ENCODE measurements at regions not wholly inside any gene's neighbourhood (a gene's known extent, or its start where the extent isn't known, plus 50 kb on each side); places are given as distances from the start of the nearest gene placed in this dataset.

GRCh38 chr1:238783633-238784032, 602.7 kb upstream of the CHRM3 start:
- H3K9me3 ChIP-seq (replicated peaks in 1 of 3): no peaks in the 10 kb centered on the region
- TF ChIP-seq POLR2A (IDR thresholded peaks at IDR 0.05): no peak
- TF ChIP-seq CTCF (IDR thresholded peaks at IDR 0.05): no peak
- no peaks in the 10 kb centered on the region for H3K4me1 ChIP-seq (replicated peaks in 1 of 2)
- no peak overlapping the region for H3K27ac ChIP-seq
- no peak overlapping the region for H3K4me3 ChIP-seq
- intact Hi-C loops (cut with DNase I): no loop called here
- no peaks in the 10 kb centered on the region for H3K36me3 ChIP-seq (replicated peaks in 1 of 2)
- DNase-seq: no peak
- H3K27me3 ChIP-seq: no peaks in the 10 kb centered on the region

- Histone ChIP-seq H3K27ac (no peak overlapping the region), H3K27me3 (no peaks in the 10 kb centered on the region), H3K4me3 (no peak overlapping the region), H3K36me3 (replicated peaks in 1 of 2) (no peaks in the 10 kb centered on the region), H3K4me1 (replicated peaks in 1 of 2) (no peaks in the 10 kb centered on the region), H3K9me3 (replicated peaks in 1 of 3) (no peaks in the 10 kb centered on the region)
- DNase-seq: no peak
- WGBS, 4 donors: 69 to 78% (median 72%) methylated on average over 3 of the region's 3 CpGs
- intact Hi-C loops (cut with DNase I): no loop called here
- TF ChIP-seq CTCF (IDR thresholded peaks at IDR 0.05): no peak
- TF ChIP-seq POLR2A (IDR thresholded peaks at IDR 0.05): no peak
Observed at GRCh38 chr1:238779716-238780115, 606.7 kb upstream of the CHRM3 start.

DNA sequence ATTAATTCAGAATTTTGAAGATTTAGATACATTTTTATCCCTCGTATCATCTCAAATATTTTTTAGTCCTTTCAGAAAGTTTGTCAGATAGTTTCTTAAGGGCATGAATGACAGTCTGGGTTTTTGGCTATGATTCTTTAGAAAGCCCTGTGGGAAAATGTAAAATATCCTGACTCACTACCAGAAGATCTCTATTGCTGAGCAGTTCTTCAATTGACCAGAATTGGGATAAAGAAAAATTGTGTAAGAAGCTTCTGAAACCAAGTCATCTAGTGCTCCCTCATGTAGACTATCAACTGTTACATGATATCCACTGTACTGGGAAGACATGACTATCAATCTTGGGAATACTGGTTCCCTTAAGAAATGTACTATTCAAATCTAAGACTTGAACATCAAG, 608.3 kb upstream of the CHRM3 start:
- no peaks in the 10 kb centered on the region for H3K4me1 ChIP-seq (replicated peaks in 1 of 2)
- H3K36me3 ChIP-seq (replicated peaks in 1 of 2): no peaks in the 10 kb centered on the region
- H3K27me3 ChIP-seq: no peaks in the 10 kb centered on the region
- no peak for DNase-seq
- WGBS, 4 donors: 76 to 89% (median 86%) methylated on average over 1 of the region's 1 CpG
- H3K4me3 ChIP-seq: no peak overlapping the region
- TF ChIP-seq CTCF (IDR thresholded peaks at IDR 0.05) (no peak), POLR2A (IDR thresholded peaks at IDR 0.05) (no peak)
- no peaks in the 10 kb centered on the region for H3K9me3 ChIP-seq (replicated peaks in 1 of 3)
- no peak overlapping the region for H3K27ac ChIP-seq
- intact Hi-C loops (cut with DNase I): no loop called here

DNA sequence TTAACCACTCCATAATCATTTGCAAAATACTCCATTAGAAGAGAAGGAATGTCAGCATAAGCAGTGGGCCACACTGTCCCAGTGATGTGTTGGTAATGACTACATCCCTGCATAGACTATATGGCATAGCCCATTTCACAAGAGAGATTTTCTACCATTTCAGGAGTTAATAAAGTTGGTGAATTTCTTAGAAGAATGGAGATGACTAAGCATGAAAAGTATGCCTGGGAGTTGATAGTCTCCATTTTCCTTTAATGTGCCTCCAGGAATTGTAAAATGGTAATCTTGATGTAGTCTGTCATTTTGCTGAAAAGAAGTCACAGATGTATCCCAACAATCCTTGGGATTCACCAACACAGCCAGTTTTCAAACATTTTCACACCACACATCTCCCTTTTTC, 608.8 kb upstream of the CHRM3 start:
- intact Hi-C loops (cut with DNase I): no loop called here
- TF ChIP-seq POLR2A (IDR thresholded peaks at IDR 0.05): no peak
- TF ChIP-seq CTCF (IDR thresholded peaks at IDR 0.05): no peak

More for the DNA sequence above, 608.8 kb upstream of the CHRM3 start:
- DNase-seq: no peak
- no peaks in the 10 kb centered on the region for H3K27me3 ChIP-seq
- no peaks in the 10 kb centered on the region for H3K9me3 ChIP-seq (replicated peaks in 1 of 3)
- no peaks in the 10 kb centered on the region for H3K36me3 ChIP-seq (replicated peaks in 1 of 2)
- H3K4me1 ChIP-seq (replicated peaks in 1 of 2): no peaks in the 10 kb centered on the region
- H3K4me3 ChIP-seq: no peak overlapping the region
- H3K27ac ChIP-seq: no peak overlapping the region

Measured in adrenal gland (tissue), 9 donors.